WTC11 (cell line): ENCODE measurements at regions not wholly inside any gene's neighbourhood (a gene's known extent, or its start where the extent isn't known, plus 50 kb on each side); places are given as distances from the start of the nearest gene placed in this dataset.

Experiments
- ATAC-seq: fragments of 200-7000 bp; cut with Tn5 transposase; 2 replicates; pipeline ENCODE4 v1.10.0; 2021; ENCODE audit warnings: mild to moderate bottlenecking, moderate library complexity
- CTCF ChIA-PET: fragments of 300-600 bp; sonication (Branson Sonifier 250); formaldehyde crosslinking; loops from one replicate; lab custom pipeline; 2021; ENCODE audit warnings: antibody characterized with exemption; lab: Charles Lee
- POLR2A ChIA-PET: fragments of 350-600 bp; sonication (Branson Sonifier 250); formaldehyde crosslinking; loops from one replicate; lab custom pipeline; 2021; ENCODE audit warnings: antibody characterized with exemption; lab: Charles Lee
- DNase-seq: peaks from one replicate; pipeline ENCODE4 v3.0.0; 2021; ENCODE audit warnings: low spot score
- H3K27ac Mint-ChIP-seq: 2 replicates; pipeline ENCODE4 v1.8.0; 2021; ENCODE audit warnings: mixed read lengths
- H3K27me3 Mint-ChIP-seq: 2 replicates; pipeline ENCODE4 v1.8.0; 2021; ENCODE audit warnings: low read depth, mild to moderate bottlenecking, moderate library complexity, mixed read lengths
- H3K36me3 Mint-ChIP-seq: 2 replicates; pipeline ENCODE4 v1.8.0; 2021; ENCODE audit warnings: mixed read lengths
- H3K4me1 Mint-ChIP-seq: 2 replicates; pipeline ENCODE4 v1.8.0; 2022; ENCODE audit warnings: mixed read lengths
- H3K4me3 Mint-ChIP-seq: 2 replicates; pipeline ENCODE4 v1.8.0; 2021; ENCODE audit warnings: mild to moderate bottlenecking, moderate library complexity, mixed read lengths
- H3K9me3 Mint-ChIP-seq: 2 replicates; pipeline ENCODE4 v1.8.0; 2021; ENCODE audit warnings: mixed read lengths
- CREB1 ChIP-seq: sonication (generic); formaldehyde crosslinking; IDR thresholded peaks from 2 replicates; pipeline ENCODE4 v1.8.0; 2023; ENCODE audit warnings: mild to moderate bottlenecking, missing genetic modification reagents
- ESRRA ChIP-seq: sonication (generic); formaldehyde crosslinking; IDR thresholded peaks from 2 replicates; pipeline ENCODE4 v1.8.1; 2022; ENCODE audit warnings: mild to moderate bottlenecking, missing genetic modification reagents, borderline replicate concordance
- GRHL2 ChIP-seq: fragments of 250-450 bp; sonication (Bioruptor Pico); IDR thresholded peaks from 2 replicates; pipeline ENCODE4 v1.8.0; 2022; ENCODE audit warnings: mild to moderate bottlenecking, moderate library complexity; ENCODE audit not compliant: insufficient replicate concordance, severe bottlenecking
- IRF2 ChIP-seq: sonication (generic); formaldehyde crosslinking; IDR thresholded peaks from 2 replicates; pipeline ENCODE4 v1.8.0; 2022; ENCODE audit warnings: low read depth, missing genetic modification reagents, borderline replicate concordance
- JUN ChIP-seq: sonication (generic); formaldehyde crosslinking; IDR thresholded peaks from 2 replicates; pipeline ENCODE4 v1.8.0; 2023; ENCODE audit warnings: mild to moderate bottlenecking, missing genetic modification reagents
- KAT7 ChIP-seq: sonication (generic); formaldehyde crosslinking; IDR thresholded peaks from 2 replicates; pipeline ENCODE4 v1.8.1; 2023; ENCODE audit warnings: missing genetic modification reagents, mild to moderate bottlenecking, borderline replicate concordance
- MXD4 ChIP-seq: fragments of 250-450 bp; sonication (Bioruptor Pico); IDR thresholded peaks from 2 replicates; pipeline ENCODE4 v1.8.0; 2021; ENCODE audit warnings: mild to moderate bottlenecking, moderate library complexity, borderline replicate concordance
- MYBL2 ChIP-seq: sonication (generic); formaldehyde crosslinking; IDR thresholded peaks from 2 replicates; pipeline ENCODE4 v1.8.1; 2023; ENCODE audit warnings: mild to moderate bottlenecking, moderate library complexity, missing genetic modification reagents
- NR3C1 ChIP-seq: sonication (generic); formaldehyde crosslinking; conservative IDR thresholded peaks from 2 replicates; pipeline ENCODE4 v1.8.1; 2023; ENCODE audit warnings: low read depth, mild to moderate bottlenecking, missing genetic modification reagents
- SMAD3 ChIP-seq: sonication (generic); formaldehyde crosslinking; IDR thresholded peaks from 2 replicates; pipeline ENCODE4 v1.8.0; 2022; ENCODE audit warnings: missing genetic modification reagents, mild to moderate bottlenecking, borderline replicate concordance
- TP53 ChIP-seq: sonication (generic); formaldehyde crosslinking; IDR thresholded peaks from 2 replicates; pipeline ENCODE4 v1.8.1; 2023; ENCODE audit warnings: mild to moderate bottlenecking, missing genetic modification reagents
- ZNF138 ChIP-seq: sonication (generic); formaldehyde crosslinking; conservative IDR thresholded peaks from 2 replicates; pipeline ENCODE4 v1.8.1; 2022; ENCODE audit warnings: mild to moderate bottlenecking, moderate library complexity, missing genetic modification reagents
- ZNF232 ChIP-seq: sonication (generic); formaldehyde crosslinking; IDR thresholded peaks from 2 replicates; pipeline ENCODE4 v1.8.0; 2022; ENCODE audit warnings: mild to moderate bottlenecking, missing genetic modification reagents
- ZNF317 ChIP-seq: sonication (generic); formaldehyde crosslinking; IDR thresholded peaks from 2 replicates; pipeline ENCODE4 v1.8.1; 2023; ENCODE audit warnings: low read depth, mild to moderate bottlenecking, moderate library complexity, missing genetic modification reagents, borderline replicate concordance
- ZNF416 ChIP-seq: fragments of 250-450 bp; sonication (Bioruptor Pico); IDR thresholded peaks from 2 replicates; pipeline ENCODE4 v1.9.0; 2021; ENCODE audit warnings: mild to moderate bottlenecking, inconsistent platforms
- TF ChIP-seq, protein P1 (sequence below): sonication (generic); formaldehyde crosslinking; IDR thresholded peaks from 2 replicates; pipeline ENCODE4 v1.8.1; 2023; ENCODE audit warnings: mild to moderate bottlenecking, missing genetic modification reagents
- TF ChIP-seq, protein P2 (sequence below): fragments of 200-600 bp; IDR thresholded peaks from 2 replicates; pipeline ENCODE4 v1.8.0; 2022; ENCODE audit warnings: antibody characterized with exemption
- TF ChIP-seq, protein P3 (sequence below): sonication (generic); formaldehyde crosslinking; IDR thresholded peaks from 2 replicates; pipeline ENCODE4 v1.8.1; 2022; ENCODE audit warnings: mild to moderate bottlenecking, moderate library complexity, missing genetic modification reagents
- TF ChIP-seq, protein P4 (sequence below): sonication (generic); formaldehyde crosslinking; IDR thresholded peaks from 2 replicates; pipeline ENCODE4 v1.8.1; 2023; ENCODE audit warnings: mild to moderate bottlenecking, missing genetic modification reagents
- TF ChIP-seq, protein P5 (sequence below): sonication (generic); formaldehyde crosslinking; IDR thresholded peaks from 2 replicates; pipeline ENCODE4 v1.8.0; 2022; ENCODE audit warnings: mild to moderate bottlenecking, missing genetic modification reagents
- TF ChIP-seq, protein P6 (sequence below): fragments of 250-450 bp; sonication (Bioruptor Pico); IDR thresholded peaks from 2 replicates; pipeline ENCODE4 v1.8.0; 2021; ENCODE audit warnings: mild to moderate bottlenecking

DNA sequence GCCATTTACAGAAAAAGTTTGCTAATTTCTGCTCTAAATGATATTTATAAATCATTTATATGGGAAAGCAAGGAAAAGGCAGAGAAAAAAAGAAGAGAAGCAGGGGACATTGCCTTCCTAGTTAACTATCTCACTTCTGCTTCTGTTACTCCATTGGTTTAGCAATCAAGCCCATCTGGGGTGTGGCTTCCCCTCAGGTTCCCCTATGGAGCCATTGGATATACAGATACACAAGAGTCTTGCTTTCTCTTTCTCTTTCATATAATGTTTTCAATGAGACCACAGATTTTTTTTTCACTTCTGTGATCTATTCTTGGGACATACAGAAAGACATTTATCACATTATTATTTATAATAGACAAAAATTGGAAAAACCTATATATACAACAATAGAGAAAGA lies 105.6 kb upstream of the TOM1L1 start:
- DNase-seq = no peak

DNA sequence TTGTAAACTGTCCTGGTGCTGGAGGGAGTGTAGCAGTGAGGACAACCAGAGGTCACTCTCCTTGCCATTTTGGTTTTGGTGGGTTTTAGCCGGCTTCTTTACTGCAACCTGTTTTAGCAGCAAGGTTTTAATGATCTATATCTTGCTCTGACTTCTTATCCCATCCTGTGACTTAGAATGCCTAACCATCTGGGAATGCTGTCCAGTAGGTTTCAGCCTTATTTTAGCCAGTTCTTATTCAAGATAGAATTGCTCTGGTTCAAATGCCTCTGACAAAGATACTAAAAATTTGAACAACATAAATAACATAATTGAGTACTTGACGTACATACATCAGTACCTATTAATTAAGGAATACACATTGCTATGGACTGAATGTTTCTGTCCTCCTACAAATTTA lies 93.3 kb upstream of the TOM1L1 start:
- H3K36me3 Mint-ChIP-seq = peaks cover 8% of the 10 kb centered on the region; the same call in 1 of the 2 replicates
- no peak for DNase-seq
- no peak overlapping the region for H3K27ac Mint-ChIP-seq
- H3K9me3 Mint-ChIP-seq = peaks cover 43% of the 10 kb centered on the region
- TF ChIP-seq, protein P1, sequence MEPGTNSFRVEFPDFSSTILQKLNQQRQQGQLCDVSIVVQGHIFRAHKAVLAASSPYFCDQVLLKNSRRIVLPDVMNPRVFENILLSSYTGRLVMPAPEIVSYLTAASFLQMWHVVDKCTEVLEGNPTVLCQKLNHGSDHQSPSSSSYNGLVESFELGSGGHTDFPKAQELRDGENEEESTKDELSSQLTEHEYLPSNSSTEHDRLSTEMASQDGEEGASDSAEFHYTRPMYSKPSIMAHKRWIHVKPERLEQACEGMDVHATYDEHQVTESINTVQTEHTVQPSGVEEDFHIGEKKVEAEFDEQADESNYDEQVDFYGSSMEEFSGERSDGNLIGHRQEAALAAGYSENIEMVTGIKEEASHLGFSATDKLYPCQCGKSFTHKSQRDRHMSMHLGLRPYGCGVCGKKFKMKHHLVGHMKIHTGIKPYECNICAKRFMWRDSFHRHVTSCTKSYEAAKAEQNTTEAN (CRISPR knock-in tag) = no peak
- TF ChIP-seq, protein P2, sequence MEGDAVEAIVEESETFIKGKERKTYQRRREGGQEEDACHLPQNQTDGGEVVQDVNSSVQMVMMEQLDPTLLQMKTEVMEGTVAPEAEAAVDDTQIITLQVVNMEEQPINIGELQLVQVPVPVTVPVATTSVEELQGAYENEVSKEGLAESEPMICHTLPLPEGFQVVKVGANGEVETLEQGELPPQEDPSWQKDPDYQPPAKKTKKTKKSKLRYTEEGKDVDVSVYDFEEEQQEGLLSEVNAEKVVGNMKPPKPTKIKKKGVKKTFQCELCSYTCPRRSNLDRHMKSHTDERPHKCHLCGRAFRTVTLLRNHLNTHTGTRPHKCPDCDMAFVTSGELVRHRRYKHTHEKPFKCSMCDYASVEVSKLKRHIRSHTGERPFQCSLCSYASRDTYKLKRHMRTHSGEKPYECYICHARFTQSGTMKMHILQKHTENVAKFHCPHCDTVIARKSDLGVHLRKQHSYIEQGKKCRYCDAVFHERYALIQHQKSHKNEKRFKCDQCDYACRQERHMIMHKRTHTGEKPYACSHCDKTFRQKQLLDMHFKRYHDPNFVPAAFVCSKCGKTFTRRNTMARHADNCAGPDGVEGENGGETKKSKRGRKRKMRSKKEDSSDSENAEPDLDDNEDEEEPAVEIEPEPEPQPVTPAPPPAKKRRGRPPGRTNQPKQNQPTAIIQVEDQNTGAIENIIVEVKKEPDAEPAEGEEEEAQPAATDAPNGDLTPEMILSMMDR = no peak
- TF ChIP-seq KAT7 (no peak), ZNF138 (no peak)
- TF ChIP-seq, protein P3, sequence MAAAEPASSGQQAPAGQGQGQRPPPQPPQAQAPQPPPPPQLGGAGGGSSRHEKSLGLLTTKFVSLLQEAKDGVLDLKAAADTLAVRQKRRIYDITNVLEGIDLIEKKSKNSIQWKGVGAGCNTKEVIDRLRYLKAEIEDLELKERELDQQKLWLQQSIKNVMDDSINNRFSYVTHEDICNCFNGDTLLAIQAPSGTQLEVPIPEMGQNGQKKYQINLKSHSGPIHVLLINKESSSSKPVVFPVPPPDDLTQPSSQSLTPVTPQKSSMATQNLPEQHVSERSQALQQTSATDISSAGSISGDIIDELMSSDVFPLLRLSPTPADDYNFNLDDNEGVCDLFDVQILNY (CRISPR knock-in tag) = no peak
- no peak for ATAC-seq
- H3K27me3 Mint-ChIP-seq = no peaks in the 10 kb centered on the region
- H3K4me1 Mint-ChIP-seq = peaks cover 2% of the 10 kb centered on the region; the same call in 1 of the 2 replicates
- POLR2A ChIA-PET = no interaction called here
- no peak overlapping the region for H3K4me3 Mint-ChIP-seq
- CTCF ChIA-PET = no interaction called here

More for the DNA sequence above, 105.6 kb upstream of the TOM1L1 start:
- TF ChIP-seq ZNF138 (no peak), ESRRA (CRISPR knock-in tag) (no peak), NR3C1 (no peak), SMAD3 (no peak), JUN (CRISPR knock-in tag) (no peak), MXD4 (CRISPR knock-in tag) (no peak), IRF2 (CRISPR knock-in tag) (no peak), ZNF416 (no peak), ZNF232 (CRISPR knock-in tag) (no peak), ZNF317 (CRISPR knock-in tag) (no peak), GRHL2 (CRISPR knock-in tag) (no peak), MYBL2 (CRISPR knock-in tag) (no peak), CREB1 (CRISPR knock-in tag) (no peak), TP53 (CRISPR knock-in tag) (no peak)
- TF ChIP-seq, protein P1 (CRISPR knock-in tag) = no peak
- TF ChIP-seq, protein P4, sequence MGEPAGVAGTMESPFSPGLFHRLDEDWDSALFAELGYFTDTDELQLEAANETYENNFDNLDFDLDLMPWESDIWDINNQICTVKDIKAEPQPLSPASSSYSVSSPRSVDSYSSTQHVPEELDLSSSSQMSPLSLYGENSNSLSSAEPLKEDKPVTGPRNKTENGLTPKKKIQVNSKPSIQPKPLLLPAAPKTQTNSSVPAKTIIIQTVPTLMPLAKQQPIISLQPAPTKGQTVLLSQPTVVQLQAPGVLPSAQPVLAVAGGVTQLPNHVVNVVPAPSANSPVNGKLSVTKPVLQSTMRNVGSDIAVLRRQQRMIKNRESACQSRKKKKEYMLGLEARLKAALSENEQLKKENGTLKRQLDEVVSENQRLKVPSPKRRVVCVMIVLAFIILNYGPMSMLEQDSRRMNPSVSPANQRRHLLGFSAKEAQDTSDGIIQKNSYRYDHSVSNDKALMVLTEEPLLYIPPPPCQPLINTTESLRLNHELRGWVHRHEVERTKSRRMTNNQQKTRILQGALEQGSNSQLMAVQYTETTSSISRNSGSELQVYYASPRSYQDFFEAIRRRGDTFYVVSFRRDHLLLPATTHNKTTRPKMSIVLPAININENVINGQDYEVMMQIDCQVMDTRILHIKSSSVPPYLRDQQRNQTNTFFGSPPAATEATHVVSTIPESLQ (CRISPR knock-in tag) = no peak
- TF ChIP-seq, protein P5, sequence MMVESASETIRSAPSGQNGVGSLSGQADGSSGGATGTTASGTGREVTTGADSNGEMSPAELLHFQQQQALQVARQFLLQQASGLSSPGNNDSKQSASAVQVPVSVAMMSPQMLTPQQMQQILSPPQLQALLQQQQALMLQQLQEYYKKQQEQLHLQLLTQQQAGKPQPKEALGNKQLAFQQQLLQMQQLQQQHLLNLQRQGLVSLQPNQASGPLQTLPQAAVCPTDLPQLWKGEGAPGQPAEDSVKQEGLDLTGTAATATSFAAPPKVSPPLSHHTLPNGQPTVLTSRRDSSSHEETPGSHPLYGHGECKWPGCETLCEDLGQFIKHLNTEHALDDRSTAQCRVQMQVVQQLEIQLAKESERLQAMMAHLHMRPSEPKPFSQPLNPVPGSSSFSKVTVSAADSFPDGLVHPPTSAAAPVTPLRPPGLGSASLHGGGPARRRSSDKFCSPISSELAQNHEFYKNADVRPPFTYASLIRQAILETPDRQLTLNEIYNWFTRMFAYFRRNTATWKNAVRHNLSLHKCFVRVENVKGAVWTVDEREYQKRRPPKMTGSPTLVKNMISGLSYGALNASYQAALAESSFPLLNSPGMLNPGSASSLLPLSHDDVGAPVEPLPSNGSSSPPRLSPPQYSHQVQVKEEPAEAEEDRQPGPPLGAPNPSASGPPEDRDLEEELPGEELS = no peak
- TF ChIP-seq, protein P6, sequence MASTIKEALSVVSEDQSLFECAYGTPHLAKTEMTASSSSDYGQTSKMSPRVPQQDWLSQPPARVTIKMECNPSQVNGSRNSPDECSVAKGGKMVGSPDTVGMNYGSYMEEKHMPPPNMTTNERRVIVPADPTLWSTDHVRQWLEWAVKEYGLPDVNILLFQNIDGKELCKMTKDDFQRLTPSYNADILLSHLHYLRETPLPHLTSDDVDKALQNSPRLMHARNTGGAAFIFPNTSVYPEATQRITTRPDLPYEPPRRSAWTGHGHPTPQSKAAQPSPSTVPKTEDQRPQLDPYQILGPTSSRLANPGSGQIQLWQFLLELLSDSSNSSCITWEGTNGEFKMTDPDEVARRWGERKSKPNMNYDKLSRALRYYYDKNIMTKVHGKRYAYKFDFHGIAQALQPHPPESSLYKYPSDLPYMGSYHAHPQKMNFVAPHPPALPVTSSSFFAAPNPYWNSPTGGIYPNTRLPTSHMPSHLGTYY (CRISPR knock-in tag) = no peak
- TF ChIP-seq, all 79 proteins: peak for 0
- no peak overlapping the region for H3K27ac Mint-ChIP-seq
- CTCF ChIA-PET = no interaction called here
- H3K4me3 Mint-ChIP-seq = no peak overlapping the region
- no peaks in the 10 kb centered on the region for H3K4me1 Mint-ChIP-seq
- peaks cover 3% of the 10 kb centered on the region for H3K27me3 Mint-ChIP-seq
- peaks cover 73% of the 10 kb centered on the region for H3K9me3 Mint-ChIP-seq
- POLR2A ChIA-PET = no interaction called here
- H3K36me3 Mint-ChIP-seq = peaks cover 21% of the 10 kb centered on the region
- ATAC-seq = no peak
